HEK293 (cell line): ENCODE measurements at regions not wholly inside any gene's neighbourhood (a gene's known extent, or its start where the extent isn't known, plus 50 kb on each side); places are given as distances from the start of the nearest gene placed in this dataset.

Experiments
- CTCF ChIA-PET: fragments of 350-600 bp; formaldehyde crosslinking; extraction: SDS; loops from one replicate; lab custom pipeline; 2021; ENCODE audit warnings: antibody characterized with exemption; lab: Yijun Ruan, JAX
- POLR2A ChIA-PET: fragments of 300-600 bp; formaldehyde crosslinking; extraction: SDS; loops from one replicate; lab custom pipeline; 2020; ENCODE audit warnings: antibody characterized with exemption, inconsistent platforms; lab: Yijun Ruan, JAX
- H3K27ac ChIP-seq: fragments of 200-500 bp; sonication (Bioruptor generic); 2 replicates; pipeline ENCODE4 v1.5.1; 2014; ENCODE audit warnings: low read depth, low read length, control low read depth, inconsistent platforms; ENCODE audit errors: extremely low read depth
- H3K36me3 ChIP-seq, 2 experiments: fragments of 200-500 bp in 1 of 2; sonication (Bioruptor generic) in 1 of 2; 1 replicate in 1 of 2; 2 replicates in 1 of 2; pipeline ENCODE4 v1.5.1; 2014 to 2017; ENCODE audit warnings: inconsistent platforms in 2 of 2, low read length in 2 of 2; ENCODE audit not compliant: control insufficient read depth in 2 of 2, insufficient read depth in 1 of 2
- H3K4me1 ChIP-seq: fragments of 200-500 bp; sonication (Bioruptor generic); 2 replicates; pipeline ENCODE4 v1.5.1; 2014; ENCODE audit warnings: mild to moderate bottlenecking, low read length, inconsistent platforms; ENCODE audit not compliant: control insufficient read depth, insufficient read depth
- H3K4me3 ChIP-seq: 2 replicates; pipeline ENCODE4 v1.5.1; 2011; ENCODE audit warnings: low read depth, mild to moderate bottlenecking, control low read depth, low read length, moderate library complexity
- H3K9me3 ChIP-seq: fragments of 200-500 bp; sonication (Bioruptor generic); 2 replicates; pipeline ENCODE4 v1.5.1; 2014; ENCODE audit warnings: low read depth, low read length, inconsistent platforms; ENCODE audit not compliant: control insufficient read depth, insufficient read depth
- GFI1B ChIP-seq: fragments of 450-650 bp; formaldehyde crosslinking; IDR thresholded peaks from 2 replicates; pipeline ENCODE4 v1.5.1; 2016; ENCODE audit warnings: missing biosample characterization, missing genetic modification characterization
- ZBTB20 ChIP-seq: fragments of 450-650 bp; formaldehyde crosslinking; IDR thresholded peaks from 2 replicates; pipeline ENCODE4 v1.5.1; 2016; ENCODE audit warnings: missing biosample characterization, missing genetic modification characterization
- ZEB2 ChIP-seq: fragments of 450-650 bp; formaldehyde crosslinking; IDR thresholded peaks from 2 replicates; pipeline ENCODE4 v1.5.1; 2016; ENCODE audit warnings: missing biosample characterization, missing genetic modification characterization
- ZNF155 ChIP-seq: fragments of 450-650 bp; formaldehyde crosslinking; IDR thresholded peaks from 2 replicates; pipeline ENCODE4 v1.5.1; 2016; ENCODE audit warnings: missing biosample characterization, missing genetic modification characterization
- ZNF175 ChIP-seq: fragments of 450-650 bp; formaldehyde crosslinking; IDR thresholded peaks from 2 replicates; pipeline ENCODE4 v1.5.1; 2016; ENCODE audit warnings: missing biosample characterization, missing genetic modification characterization
- ZNF302 ChIP-seq: fragments of 450-650 bp; formaldehyde crosslinking; IDR thresholded peaks from 2 replicates; pipeline ENCODE4 v1.5.1; 2016; ENCODE audit warnings: missing biosample characterization, missing genetic modification characterization, low read depth
- ZNF473 ChIP-seq: fragments of 450-650 bp; formaldehyde crosslinking; IDR thresholded peaks from 2 replicates; pipeline ENCODE4 v1.5.1; 2017; ENCODE audit warnings: missing biosample characterization, missing genetic modification characterization
- ZNF521 ChIP-seq: fragments of 450-650 bp; formaldehyde crosslinking; IDR thresholded peaks from 2 replicates; pipeline ENCODE4 v1.5.1; 2017; ENCODE audit warnings: missing biosample characterization, mild to moderate bottlenecking, missing genetic modification characterization
- ZNF558 ChIP-seq: fragments of 450-650 bp; formaldehyde crosslinking; IDR thresholded peaks from 2 replicates; pipeline ENCODE4 v1.5.1; 2016; ENCODE audit warnings: missing biosample characterization, missing genetic modification characterization
- ZNF600 ChIP-seq: fragments of 450-650 bp; formaldehyde crosslinking; IDR thresholded peaks from 2 replicates; pipeline ENCODE4 v1.5.1; 2016; ENCODE audit warnings: missing biosample characterization, missing genetic modification characterization
- ZNF660 ChIP-seq: fragments of 450-650 bp; IDR thresholded peaks from 2 replicates; pipeline ENCODE4 v1.5.1; 2018; ENCODE audit warnings: missing biosample characterization, mild to moderate bottlenecking, missing genetic modification characterization
- ZNF776 ChIP-seq: fragments of 450-650 bp; formaldehyde crosslinking; IDR thresholded peaks from 2 replicates; pipeline ENCODE4 v1.5.0; 2017; ENCODE audit warnings: missing biosample characterization, missing genetic modification characterization, borderline replicate concordance
- ZSCAN23 ChIP-seq: fragments of 450-650 bp; formaldehyde crosslinking; IDR thresholded peaks from 2 replicates; pipeline ENCODE4 v1.5.1; 2016; ENCODE audit warnings: missing biosample characterization, missing genetic modification characterization
- TF ChIP-seq, protein P1 (sequence below): fragments of 450-650 bp; formaldehyde crosslinking; IDR thresholded peaks from 2 replicates; pipeline ENCODE4 v1.5.1; 2016; ENCODE audit warnings: missing biosample characterization, missing genetic modification characterization
- TF ChIP-seq, protein P2 (sequence below): fragments of 450-650 bp; formaldehyde crosslinking; conservative IDR thresholded peaks from 2 replicates; pipeline ENCODE4 v1.5.1; 2016; ENCODE audit warnings: low read depth, missing biosample characterization, missing genetic modification characterization
- TF ChIP-seq, protein P3 (sequence below): fragments of 450-650 bp; formaldehyde crosslinking; IDR thresholded peaks from 2 replicates; pipeline ENCODE4 v1.5.1; 2016; ENCODE audit warnings: missing biosample characterization, missing genetic modification characterization, low read depth
- TF ChIP-seq, protein P4 (sequence below): sonication (generic); formaldehyde crosslinking; IDR thresholded peaks from 2 replicates; pipeline ENCODE4 v1.8.1; 2022; ENCODE audit warnings: mild to moderate bottlenecking, moderate library complexity, missing genetic modification reagents
- TF ChIP-seq, protein P5 (sequence below): fragments of 450-650 bp; formaldehyde crosslinking; IDR thresholded peaks from 2 replicates; pipeline ENCODE4 v1.5.1; 2016; ENCODE audit warnings: missing biosample characterization, missing genetic modification characterization

DNA sequence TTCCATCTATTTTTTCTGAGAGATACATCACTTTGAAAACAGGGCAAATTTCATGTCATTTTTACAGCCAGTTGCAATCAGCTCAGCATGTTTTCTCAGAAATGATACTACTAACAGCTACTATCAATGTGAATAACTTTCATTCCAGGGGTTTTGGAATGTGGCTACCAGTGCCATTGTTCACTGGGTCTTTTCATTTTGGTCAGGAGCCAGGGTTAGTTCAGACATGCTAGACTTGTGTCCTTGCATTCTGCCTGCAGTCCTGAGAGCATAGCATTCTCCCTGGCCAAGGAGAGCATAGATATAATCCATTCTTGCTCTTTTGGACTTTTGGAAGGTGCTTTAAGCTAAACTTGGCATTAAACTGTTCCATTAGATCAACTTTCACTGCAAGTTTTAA lies 160.9 kb upstream of the NEBL start:
- Histone ChIP-seq H3K9me3 (no peaks in the 10 kb centered on the region), H3K27ac (no peak overlapping the region), H3K36me3 (no peaks in the 10 kb centered on the region), H3K4me1 (no peaks in the 10 kb centered on the region), H3K4me3 (no peak overlapping the region)
- POLR2A ChIA-PET = no interaction called here
- TF ChIP-seq, protein P1, sequence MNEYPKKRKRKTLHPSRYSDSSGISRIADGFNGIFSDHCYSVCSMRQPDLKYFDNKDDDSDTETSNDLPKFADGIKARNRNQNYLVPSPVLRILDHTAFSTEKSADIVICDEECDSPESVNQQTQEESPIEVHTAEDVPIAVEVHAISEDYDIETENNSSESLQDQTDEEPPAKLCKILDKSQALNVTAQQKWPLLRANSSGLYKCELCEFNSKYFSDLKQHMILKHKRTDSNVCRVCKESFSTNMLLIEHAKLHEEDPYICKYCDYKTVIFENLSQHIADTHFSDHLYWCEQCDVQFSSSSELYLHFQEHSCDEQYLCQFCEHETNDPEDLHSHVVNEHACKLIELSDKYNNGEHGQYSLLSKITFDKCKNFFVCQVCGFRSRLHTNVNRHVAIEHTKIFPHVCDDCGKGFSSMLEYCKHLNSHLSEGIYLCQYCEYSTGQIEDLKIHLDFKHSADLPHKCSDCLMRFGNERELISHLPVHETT (tag by site-specific recombination) = no peak
- CTCF ChIA-PET = interaction anchor here (0.7 kb wide), 1 partner anchor 21 kb away, joined by 3 read pairs; no protein-coding TSS in a partner anchor

DNA sequence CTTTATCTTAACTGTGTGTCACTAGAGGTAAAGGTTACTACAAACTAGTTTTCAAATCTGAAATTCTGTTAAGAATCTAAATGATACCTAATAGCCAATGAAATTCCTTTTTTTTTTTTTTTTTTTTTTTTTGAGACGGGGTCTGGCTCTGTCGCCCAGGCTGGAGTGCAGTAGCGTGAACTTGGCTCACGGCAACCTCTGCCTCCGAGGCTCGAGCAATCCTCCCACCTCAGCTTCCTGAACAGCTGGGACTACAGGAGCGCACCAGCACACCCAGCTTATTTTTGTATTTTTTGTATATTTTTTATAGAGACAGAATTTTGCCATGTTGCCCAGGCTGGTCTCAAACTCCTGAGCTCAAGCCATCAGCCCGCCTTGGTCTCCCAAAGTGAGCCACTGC lies 160.3 kb upstream of the NEBL start:
- H3K4me1 ChIP-seq = no peaks in the 10 kb centered on the region
- no peak overlapping the region for H3K4me3 ChIP-seq
- no peaks in the 10 kb centered on the region for H3K36me3 ChIP-seq
- ChIA-PET CTCF (interaction anchor here (0.6 to 0.7 kb wide), 2 partner anchors 21 to 735 kb away, joined by 3 to 5 read pairs; no protein-coding TSS in a partner anchor), POLR2A (no interaction called here)
- no peak overlapping the region for H3K27ac ChIP-seq
- H3K9me3 ChIP-seq = no peaks in the 10 kb centered on the region
- TF ChIP-seq, protein P2, sequence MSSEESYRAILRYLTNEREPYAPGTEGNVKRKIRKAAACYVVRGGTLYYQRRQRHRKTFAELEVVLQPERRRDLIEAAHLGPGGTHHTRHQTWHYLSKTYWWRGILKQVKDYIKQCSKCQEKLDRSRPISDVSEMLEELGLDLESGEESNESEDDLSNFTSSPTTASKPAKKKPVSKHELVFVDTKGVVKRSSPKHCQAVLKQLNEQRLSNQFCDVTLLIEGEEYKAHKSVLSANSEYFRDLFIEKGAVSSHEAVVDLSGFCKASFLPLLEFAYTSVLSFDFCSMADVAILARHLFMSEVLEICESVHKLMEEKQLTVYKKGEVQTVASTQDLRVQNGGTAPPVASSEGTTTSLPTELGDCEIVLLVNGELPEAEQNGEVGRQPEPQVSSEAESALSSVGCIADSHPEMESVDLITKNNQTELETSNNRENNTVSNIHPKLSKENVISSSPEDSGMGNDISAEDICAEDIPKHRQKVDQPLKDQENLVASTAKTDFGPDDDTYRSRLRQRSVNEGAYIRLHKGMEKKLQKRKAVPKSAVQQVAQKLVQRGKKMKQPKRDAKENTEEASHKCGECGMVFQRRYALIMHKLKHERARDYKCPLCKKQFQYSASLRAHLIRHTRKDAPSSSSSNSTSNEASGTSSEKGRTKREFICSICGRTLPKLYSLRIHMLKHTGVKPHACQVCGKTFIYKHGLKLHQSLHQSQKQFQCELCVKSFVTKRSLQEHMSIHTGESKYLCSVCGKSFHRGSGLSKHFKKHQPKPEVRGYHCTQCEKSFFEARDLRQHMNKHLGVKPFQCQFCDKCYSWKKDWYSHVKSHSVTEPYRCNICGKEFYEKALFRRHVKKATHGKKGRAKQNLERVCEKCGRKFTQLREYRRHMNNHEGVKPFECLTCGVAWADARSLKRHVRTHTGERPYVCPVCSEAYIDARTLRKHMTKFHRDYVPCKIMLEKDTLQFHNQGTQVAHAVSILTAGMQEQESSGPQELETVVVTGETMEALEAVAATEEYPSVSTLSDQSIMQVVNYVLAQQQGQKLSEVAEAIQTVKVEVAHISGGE (tag by site-specific recombination) = no peak

DNA sequence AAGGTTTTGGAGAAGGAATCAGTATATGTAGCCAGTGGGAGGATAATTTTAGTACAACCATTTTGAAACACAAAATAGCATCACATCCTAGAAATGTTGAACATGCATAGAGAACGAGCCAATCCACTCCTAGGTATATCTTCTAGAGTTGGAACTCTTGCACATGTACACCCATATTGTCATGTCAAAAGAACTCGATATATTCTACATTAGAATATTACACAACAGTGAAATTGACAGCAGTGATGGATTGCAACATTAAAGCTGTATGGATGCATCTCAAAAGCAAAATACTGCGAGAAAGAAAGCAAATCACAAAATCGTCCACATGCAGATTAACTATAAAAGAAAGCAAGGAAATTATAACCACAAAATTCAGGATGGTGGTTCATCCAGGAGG lies 159.3 kb upstream of the NEBL start:
- POLR2A ChIA-PET = no interaction called here
- CTCF ChIA-PET = no interaction called here
- Histone ChIP-seq H3K27ac (no peak overlapping the region), H3K36me3 (no peaks in the 10 kb centered on the region), H3K9me3 (no peaks in the 10 kb centered on the region), H3K4me3 (no peak overlapping the region), H3K4me1 (no peaks in the 10 kb centered on the region)
- TF ChIP-seq, protein P3, sequence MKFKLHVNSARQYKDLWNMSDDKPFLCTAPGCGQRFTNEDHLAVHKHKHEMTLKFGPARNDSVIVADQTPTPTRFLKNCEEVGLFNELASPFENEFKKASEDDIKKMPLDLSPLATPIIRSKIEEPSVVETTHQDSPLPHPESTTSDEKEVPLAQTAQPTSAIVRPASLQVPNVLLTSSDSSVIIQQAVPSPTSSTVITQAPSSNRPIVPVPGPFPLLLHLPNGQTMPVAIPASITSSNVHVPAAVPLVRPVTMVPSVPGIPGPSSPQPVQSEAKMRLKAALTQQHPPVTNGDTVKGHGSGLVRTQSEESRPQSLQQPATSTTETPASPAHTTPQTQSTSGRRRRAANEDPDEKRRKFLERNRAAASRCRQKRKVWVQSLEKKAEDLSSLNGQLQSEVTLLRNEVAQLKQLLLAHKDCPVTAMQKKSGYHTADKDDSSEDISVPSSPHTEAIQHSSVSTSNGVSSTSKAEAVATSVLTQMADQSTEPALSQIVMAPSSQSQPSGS (tag by site-specific recombination) = no peak
- TF ChIP-seq, protein P4, sequence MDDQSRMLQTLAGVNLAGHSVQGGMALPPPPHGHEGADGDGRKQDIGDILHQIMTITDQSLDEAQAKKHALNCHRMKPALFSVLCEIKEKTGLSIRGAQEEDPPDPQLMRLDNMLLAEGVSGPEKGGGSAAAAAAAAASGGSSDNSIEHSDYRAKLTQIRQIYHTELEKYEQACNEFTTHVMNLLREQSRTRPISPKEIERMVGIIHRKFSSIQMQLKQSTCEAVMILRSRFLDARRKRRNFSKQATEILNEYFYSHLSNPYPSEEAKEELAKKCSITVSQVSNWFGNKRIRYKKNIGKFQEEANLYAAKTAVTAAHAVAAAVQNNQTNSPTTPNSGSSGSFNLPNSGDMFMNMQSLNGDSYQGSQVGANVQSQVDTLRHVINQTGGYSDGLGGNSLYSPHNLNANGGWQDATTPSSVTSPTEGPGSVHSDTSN (CRISPR knock-in tag) = no peak
- no peak for TF ChIP-seq ZNF660

DNA sequence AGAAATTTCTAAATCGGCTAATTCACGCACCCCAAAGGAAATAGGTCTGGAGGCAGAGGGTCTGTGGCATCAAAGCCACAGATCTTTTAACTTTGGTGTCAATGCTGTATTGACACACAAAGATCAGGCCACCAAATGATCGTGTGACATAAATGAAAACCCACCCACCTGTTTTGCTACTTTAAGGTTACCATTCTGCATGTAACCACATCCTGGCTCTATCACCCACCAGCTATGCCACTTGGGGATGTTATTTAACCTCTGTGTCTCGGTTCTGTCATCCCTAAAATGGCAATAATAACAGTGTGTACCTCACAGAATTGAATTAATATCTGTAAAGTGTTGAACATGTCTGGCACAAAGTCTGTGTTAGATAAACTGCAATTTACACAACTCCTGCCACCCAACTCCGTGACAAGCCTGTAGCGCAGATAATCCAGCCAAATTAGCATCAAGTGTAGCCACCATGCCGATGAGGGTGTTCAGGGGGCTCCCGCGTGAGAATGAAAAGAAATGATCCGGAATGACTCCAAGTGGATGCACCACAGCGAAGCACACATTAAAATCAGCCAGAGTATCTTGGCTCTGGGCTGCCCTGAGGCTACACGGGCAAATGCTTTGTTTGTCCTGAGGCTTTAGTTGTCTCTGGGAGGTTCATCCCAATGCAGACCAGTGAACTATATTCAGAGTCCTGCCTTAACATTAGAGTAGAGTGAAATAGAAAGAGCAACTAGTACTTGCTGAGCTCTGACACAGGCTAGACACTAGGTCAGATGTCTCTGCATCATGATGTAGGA lies 158.4 kb upstream of the NEBL start:
- ChIA-PET POLR2A (no interaction called here), CTCF (interaction anchor here (1.1 kb wide), 1 partner anchor 167 kb away, joined by 4 read pairs; no protein-coding TSS in a partner anchor)
- no peaks in the 10 kb centered on the region for H3K36me3 ChIP-seq
- H3K4me1 ChIP-seq = no peaks in the 10 kb centered on the region
- H3K27ac ChIP-seq = no peak overlapping the region
- TF ChIP-seq ZNF155 (tag by site-specific recombination) (no peak), ZNF600 (tag by site-specific recombination) (no peak), ZNF521 (tag by site-specific recombination) (no peak), ZEB2 (tag by site-specific recombination) (no peak), ZNF302 (tag by site-specific recombination) (no peak), ZBTB20 (no peak), ZSCAN23 (tag by site-specific recombination) (no peak), ZNF558 (tag by site-specific recombination) (no peak), ZNF776 (tag by site-specific recombination) (no peak), ZNF175 (tag by site-specific recombination) (no peak), ZNF473 (tag by site-specific recombination) (no peak), GFI1B (tag by site-specific recombination) (no peak)
- TF ChIP-seq, protein P5, sequence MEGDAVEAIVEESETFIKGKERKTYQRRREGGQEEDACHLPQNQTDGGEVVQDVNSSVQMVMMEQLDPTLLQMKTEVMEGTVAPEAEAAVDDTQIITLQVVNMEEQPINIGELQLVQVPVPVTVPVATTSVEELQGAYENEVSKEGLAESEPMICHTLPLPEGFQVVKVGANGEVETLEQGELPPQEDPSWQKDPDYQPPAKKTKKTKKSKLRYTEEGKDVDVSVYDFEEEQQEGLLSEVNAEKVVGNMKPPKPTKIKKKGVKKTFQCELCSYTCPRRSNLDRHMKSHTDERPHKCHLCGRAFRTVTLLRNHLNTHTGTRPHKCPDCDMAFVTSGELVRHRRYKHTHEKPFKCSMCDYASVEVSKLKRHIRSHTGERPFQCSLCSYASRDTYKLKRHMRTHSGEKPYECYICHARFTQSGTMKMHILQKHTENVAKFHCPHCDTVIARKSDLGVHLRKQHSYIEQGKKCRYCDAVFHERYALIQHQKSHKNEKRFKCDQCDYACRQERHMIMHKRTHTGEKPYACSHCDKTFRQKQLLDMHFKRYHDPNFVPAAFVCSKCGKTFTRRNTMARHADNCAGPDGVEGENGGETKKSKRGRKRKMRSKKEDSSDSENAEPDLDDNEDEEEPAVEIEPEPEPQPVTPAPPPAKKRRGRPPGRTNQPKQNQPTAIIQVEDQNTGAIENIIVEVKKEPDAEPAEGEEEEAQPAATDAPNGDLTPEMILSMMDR (tag by site-specific recombination) = no peak
- no peak overlapping the region for H3K4me3 ChIP-seq
- H3K9me3 ChIP-seq = no peaks in the 10 kb centered on the region
